NAMALWA (cell line): ENCODE measurements at regions not wholly inside any gene's neighbourhood (a gene's known extent, or its start where the extent isn't known, plus 50 kb on each side); places are given as distances from the start of the nearest gene placed in this dataset.
"Not testable (repeated sequence)": the region's sequence is repeated elsewhere in the genome, so short reads cannot be mapped to it uniquely, and the experiment has no call there.

ENCODE experiments used
- DNase-seq: peaks from one replicate; pipeline ENCODE4 v3.0.0-alpha.2; 2015; ENCODE audit warnings: low spot score

DNA sequence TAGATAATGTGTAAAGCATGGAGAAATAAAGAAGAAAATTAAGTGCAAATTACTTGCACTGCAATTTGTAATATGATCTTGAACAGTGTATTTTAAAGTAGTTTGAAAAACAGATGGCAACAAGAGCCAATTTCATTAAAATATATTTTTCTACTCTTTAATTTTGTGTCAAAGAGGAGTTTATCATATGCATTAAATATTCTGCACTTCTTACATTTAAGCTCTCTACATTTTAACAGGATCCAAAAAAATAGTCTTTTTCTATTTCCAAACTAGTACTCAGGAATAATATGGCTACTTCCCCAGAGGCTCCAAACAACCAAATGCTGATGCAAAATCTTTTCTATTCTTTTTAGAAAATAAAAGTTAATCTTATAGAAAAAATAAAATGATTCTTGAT, 1221.5 kb downstream of the FSCB start:
- DNase-seq = no peak

DNA sequence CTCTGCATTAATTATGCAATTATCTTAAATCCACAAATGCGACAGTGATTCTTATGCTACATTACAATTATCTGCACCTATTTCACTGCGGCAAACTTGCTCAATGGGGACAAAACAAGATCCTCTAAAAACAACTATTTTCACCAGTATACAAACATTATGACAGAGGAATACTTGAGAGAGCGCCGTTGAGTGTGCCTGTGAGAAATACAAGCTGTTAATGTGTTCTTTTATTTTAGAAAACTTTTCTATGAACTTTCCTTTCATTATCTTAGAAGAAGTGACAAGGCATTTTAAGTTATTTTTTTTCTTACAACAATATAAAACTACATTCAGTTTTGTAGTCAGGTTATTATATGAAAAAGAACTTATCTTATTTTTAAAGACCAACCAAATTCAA, 1247.0 kb downstream of the FSCB start:
- no peak for DNase-seq

DNA sequence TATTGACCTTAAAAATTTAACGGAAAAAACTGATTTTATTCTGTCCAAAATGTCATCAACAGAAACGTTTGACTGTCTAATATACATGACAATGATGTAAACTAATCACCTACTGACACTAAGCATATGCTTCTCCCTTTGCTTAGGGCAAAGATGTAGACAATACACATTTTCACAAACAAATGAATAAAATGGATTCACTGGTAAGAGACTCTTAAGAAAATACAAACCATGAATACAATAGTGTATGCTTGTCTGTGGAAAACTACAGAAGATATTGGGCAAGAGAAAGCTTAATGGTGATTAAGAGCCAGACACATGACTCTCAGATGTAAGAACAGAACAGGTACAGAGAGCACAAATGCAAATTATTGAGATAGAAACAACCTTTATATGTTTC, 1248.7 kb downstream of the FSCB start:
- no peak for DNase-seq

DNA sequence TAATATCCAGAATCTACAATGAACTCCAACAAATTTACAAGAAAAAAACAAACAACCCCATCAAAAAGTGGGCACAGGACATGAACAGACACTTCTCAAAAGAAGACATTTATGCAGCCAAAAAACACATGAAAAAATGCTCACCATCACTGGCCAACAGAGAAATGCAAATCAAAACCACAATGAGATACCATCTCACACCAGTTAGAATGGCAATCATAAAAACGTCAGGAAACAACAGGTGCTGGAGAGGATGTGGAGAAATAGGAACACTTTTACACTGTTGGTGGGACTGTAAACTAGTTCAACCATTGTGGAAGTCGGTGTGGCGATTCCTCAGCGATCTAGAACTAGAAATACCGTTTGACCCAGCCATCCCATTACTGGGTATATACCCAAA, 1250.1 kb downstream of the FSCB start:
- not testable (repeated sequence) for DNase-seq

DNA sequence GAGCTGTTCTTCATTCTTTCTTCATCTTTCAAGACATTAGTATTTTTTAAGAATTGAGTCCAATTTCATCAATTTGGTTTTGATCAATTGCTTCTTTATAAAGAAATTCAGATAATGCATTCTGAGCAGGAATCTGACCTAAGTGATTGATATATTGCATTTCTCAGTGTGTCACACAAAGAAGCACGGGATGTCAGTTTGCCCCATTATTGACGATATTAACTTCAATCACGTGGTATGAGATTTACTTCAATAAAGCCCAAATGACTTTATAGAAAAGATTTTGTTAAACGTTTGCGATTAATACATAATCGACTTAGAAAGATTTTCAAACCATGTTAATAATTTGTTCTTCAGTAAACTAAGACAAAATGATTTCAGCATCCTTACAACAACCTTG, 1254.2 kb downstream of the FSCB start:
- DNase-seq = no peak

DNA sequence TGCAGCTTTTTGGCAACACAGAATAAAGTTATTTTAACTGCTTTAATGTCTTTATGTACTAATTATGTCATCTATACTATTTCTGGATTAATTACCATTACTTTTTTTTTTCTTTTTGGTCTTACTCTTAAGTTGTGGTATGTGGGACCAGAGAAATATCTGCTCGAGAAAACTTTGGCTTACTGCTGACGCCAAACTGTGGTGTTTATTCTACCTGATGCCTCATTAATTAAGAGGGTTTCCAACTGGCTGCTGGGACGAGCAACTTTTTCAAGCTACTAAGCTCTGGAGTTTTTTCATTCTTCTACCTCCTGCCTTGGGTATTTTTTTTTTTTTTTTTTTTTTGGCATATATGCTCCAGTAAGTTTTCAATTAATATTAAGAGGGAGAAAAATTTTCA, 1257.5 kb downstream of the FSCB start:
- DNase-seq = no peak

DNA sequence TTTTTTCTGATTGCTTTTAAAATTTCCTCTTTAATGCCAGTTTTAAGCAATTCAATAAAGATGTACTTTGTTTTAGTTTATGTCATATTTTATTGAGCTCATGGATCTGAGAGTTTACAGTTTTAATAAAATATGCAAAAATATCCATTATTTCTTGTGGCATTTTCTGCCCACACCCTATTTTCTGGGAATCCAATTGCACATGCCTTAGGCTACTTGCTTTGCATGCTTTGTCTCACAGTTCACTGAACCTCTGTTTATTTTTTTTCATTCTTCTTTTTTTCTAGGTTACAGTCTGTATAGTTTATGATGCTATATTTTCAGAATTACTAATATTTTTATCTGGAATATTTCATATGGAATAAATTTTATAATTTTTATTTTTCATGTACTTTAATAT, 1258.0 kb downstream of the FSCB start:
- no peak for DNase-seq

DNA sequence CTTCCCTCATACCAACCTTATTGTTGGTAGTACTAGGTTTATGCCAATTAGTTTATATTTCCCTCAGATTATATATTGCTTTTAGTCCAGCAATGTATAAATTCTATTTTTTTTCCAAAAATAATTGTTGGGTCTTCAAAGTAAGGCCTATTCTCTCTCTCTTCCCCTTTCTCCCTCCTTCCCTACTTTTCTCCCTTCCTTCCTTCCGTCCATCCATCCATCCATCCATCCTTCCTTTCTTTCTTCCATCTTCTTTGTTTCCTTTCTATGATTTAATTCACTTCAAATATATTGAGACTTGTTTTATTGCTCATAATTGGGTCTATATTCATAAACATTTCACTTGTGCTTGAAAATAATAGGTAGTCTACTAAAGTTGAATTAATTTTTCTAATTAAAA, 1259.2 kb downstream of the FSCB start:
- no peak for DNase-seq

DNA sequence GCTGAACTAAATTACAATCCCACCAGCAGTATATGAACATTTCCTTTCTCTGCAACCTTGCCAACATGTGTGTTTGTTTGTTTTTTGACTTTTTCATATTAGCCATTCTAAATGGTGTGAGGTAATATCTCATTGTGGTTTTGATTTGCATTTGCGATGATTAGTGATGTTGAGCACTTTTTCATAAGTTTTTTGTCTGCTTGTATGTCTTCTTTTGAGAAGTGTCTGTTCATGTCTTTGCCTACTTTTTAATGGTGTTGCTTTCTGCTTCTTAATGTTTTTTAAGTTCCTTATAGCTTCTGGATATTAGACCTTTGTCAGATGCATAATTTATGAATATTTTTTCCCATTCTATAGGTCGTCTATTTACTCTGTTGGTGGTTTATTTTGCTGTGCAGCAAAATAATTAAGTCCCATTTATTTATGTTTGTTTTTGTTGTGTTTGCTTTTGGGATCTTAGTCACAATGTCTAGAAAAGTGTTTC, 1262.9 kb downstream of the FSCB start:
- DNase-seq = no peak

DNA sequence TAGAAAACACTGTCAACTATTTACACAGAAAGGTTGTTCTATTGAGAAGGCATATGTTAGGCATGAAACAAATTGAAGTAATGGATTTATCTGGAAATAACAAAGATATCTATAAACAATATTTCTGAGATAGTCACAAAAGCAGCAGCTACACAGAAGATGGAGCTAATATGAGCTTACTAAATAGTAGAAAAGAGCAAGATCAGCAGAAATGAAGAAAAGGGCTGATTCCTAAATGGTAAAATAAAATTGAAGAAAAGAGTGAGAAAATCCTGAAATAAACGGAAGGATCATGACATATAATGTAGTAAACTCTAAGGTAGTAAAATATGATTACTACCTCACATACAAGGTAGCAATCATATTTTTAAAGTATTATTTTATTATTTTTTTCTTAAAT, 1263.9 kb downstream of the FSCB start:
- DNase-seq = no peak

DNA sequence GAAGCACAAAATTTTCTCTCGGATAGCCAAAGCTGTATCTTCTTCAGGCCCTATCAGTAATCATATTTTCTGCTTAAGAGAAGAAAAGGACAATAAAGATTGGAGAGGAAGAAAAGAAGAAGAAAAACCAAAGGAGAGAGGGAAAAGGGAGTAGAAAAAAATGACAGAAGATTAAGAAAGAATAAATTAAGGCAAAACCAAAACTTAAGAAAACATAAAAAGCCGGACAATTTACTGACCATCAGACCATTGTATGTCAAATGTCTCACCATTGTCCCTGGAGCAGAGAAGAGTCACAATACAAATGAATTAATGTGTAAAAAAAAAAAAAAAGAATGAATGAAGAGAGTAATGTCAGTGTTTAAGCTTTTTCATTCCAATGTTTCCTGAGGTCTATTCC, 1274.8 kb downstream of the FSCB start:
- DNase-seq = no peak

DNA sequence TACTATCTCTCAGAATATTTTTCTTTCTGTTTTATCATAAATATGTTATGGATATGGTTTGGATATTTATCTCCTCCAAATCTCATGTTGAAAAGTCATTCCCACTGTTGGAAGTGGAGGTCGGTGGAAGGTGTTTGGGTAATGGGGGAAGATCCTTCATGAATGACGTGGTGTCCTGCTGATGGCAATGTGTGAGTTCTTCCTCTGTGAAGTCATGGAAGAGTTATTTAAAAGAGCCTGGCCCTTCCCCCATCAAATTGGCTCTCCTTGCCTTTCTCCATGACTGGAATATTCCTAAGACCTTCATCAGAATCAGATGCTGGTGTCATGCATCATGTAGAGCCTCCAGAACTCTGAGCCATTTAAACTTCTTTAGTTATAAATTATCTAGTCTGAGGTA, 1291.6 kb downstream of the FSCB start:
- DNase-seq = no peak

DNA sequence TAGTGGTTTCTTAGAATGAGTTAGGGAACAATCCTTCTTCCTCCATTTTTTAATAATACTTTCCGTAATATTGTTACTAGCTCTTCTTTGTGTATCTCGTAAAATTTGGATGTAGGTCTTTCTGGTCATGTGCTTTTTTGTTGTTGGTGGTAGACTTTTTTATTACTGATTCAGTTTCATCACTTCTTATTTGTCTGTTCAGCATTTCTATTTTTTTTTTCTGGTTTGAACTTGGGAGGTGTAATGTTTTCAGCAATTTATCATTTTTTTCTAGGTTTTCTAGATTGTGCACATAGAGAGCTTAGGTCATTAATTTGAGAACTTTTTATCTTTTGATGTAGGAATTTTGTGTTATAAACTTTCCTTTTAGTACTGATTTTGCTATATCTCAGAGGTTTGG, 1299.9 kb downstream of the FSCB start:
- DNase-seq = no peak

DNA sequence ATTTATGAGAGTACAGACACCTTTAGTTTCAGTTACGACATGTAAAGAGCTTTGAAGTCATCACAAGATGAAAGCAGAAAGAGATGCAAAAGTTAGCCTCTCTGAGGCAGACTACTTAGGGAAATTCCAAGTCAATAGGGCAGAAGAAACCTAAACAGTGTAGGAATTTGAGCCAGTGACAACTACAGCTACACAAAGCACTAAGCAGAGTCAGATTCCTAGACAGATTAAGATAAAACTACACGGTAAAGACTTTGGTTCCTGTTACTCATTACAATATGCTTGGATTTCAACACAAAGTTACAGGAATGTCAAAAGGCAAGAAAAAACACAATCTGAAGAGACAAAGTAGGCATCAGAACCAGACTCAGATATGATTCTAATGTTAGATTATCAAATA, 1302.3 kb downstream of the FSCB start:
- no peak for DNase-seq

DNA sequence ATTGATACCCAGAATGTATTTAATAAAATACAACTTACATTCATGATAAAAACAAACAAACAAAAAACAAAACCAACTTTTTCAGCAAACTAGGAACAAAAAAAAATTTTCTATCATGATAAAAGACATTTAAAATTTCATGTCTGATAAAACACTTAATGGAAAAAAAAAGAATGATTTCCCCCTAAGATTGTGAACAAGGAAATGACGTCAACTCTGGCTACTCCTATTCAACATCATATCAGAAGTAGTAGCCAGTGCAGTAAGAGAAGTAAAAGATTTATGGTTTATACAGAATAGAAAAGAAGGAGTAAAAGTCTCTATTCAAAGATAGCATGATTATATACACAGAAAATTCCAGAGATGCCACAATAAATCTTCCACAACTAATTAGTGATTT, 1306.6 kb downstream of the FSCB start:
- no peak for DNase-seq

DNA sequence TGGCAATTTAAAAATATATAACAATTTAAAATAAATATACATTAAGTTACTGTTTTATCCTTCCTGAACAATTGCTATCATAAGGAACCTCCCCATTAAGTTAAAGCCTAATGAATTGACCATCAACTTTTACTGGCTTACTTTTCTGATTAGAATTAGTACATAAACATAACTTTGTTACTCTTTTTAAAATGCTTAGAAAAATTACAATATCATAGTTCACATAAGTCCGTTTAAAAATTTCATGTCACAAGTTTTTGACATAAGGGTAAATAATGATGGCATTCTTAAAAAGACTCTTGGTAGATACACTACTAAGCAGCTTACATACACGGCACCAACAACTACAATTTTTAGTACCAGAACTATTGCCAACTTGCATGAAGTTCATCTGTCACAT, 1308.6 kb downstream of the FSCB start:
- no peak for DNase-seq

DNA sequence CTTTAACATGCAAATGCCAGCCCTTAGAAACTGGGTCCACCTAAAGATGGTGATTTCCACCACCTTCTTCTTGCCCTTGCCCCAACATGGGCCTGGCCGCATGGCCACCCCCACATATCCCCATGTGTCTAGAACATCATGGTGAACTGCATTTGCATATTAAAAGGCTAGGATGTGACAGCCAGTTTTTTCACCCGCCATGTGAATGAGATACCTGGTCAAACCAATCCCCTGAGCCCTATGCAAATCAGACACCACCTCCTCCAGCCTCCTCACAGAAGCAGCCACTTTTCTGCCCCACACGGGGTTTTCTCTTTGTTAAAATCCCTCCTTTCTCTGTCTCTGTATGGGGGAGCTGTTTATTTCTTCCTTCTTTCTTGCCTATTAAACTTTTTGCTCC, 1322.5 kb downstream of the FSCB start:
- DNase-seq = no peak

DNA sequence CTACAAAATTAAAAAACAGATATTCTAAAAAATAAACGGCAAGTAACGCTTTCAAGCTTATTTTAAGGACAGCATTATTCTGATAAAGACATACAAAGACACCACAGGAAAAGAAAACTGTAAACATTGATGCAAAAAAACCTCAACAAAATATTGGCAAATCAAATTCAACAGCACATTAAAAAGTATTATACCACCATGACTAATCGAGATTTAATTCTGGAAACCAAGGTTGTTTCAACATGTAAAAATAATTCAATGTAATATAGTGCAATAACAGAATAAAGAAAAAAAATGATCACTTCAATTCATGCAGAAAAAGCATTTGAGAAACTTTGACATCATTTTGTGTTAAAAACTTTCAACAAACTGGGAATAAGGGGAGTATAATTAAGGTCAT, 1323.2 kb downstream of the FSCB start:
- no peak for DNase-seq

DNA sequence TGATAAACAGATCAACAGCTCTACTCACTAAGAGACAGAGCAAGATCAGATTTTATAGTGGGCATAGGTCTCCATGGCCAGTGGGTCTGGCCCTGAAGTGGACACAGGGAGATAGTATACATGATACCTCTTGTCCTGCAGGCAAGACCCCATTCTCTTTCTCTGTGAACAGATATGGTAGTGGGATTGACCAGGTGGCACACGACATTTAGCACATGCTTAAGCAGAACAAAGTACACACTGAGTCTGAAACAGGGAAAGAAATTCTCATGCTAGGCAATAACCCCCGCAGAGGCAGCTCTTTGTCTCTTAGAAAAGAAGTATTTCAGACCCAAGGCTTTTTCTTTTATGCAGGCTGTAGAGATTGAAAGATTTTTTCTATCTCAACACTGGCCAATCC, 1331.2 kb downstream of the FSCB start:
- DNase-seq = no peak

DNA sequence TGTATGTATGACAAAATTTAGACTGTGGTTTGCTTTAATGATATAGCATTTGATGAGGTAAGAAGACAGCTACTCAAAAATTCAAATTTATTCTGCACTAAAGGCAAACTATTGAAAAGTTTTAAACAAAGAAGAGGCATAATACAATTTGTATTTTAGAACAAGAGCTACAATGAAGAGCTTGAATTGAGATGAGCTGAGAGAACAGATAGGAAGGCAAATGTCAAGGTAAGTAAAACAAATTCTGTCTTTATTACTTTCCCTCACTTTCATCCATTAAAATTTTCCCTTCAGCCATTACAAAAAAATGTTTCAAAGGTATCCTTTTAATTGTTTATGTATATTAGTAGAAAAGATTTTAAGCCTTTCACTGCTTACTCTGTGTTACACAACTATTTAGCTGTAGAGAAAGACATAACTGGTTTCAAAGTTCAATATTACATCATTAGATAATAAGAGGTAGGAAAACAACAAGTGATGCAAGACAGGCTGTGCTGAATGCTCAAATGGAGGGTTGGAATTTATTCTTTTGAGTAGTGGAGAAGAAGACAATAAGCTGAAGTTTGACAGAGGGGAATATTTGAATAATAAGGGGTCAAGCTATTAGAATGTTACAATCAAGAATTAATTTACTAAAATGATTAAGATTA, 1334.1 kb downstream of the FSCB start:
- DNase-seq = no peak

DNA sequence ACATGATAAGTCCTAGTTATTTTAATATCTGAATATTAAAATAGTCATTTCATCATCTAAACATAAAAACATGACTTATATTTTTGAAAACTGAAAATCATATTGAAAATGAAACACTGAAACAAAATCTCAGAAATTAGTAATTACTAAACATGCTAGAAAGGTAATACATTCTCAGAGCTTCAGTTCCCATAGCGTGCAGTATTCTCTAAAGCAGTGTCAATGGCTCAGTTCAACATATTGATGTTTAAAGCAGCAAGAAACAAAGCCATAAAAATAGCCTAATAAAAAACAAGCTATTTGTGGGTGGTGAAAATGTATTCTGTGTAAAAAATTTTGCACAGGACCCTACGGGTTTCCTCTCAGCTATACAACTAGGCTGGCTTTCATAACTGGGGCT, 1337.4 kb downstream of the FSCB start:
- DNase-seq = no peak

DNA sequence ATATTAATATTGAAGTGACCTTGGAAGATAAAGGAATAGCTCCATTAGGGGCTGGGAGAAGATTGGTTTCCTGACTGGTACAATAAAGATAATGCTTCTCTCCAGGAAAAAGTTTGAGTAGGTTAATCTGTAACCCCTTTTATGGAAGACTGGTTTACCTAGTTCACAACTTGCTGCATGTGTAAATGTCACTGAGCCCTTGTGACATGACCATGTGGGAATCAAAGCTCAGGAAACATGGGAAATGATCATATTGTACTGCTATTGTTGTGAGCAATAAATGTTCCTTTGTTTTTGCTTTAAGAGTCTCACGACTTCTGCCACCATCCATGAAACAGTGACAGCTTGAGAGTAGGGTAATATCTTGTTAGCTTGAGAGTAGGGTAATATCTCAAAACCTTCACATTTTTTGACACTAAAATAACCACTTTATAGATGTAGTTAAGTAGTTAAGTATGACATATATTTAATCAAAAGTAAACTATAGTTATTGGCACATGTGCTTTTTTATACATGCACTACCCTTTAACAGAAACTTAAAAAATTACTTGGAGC, 1338.6 kb downstream of the FSCB start:
- DNase-seq = no peak

DNA sequence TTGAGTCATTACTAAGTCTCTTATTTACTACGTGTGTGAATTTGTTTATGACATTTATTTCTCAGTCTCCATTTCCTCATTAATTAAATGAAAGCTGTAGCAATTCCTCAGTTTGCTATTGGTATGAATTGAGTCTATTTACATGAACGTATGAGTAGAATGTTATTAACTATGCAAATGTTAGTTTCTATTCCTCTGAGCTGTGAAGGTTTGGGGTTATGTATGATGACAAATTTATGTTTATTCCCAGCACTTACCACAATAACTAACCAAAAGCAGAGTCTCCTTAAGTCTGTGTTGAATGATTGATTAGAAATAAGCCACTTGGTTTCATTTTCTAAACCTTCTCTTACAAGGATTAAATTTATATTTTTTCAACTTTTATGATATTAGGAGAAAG, 1340.9 kb downstream of the FSCB start:
- no peak for DNase-seq

DNA sequence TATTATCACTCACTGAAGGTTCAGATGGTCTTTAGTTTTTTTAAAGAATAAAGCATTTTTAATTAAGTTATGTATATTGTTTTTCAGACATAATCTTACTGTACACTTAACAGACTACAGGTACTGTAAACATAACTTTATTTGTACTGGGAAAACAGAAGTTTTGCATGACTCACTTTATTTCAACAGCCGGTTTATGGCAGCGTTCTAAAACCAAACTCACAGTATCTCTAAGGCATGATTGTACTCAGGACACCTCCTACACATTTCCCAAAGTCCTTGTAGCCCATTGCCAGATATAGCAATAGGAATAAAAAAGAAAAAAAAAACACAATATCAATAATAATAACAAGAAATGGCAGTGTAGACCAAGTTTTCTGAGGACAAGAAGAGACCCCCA, 1341.4 kb downstream of the FSCB start:
- no peak for DNase-seq
